ENCODE measurements at regions not wholly inside any gene's neighbourhood (a gene's known extent, or its start where the extent isn't known, plus 50 kb on each side); places are given as distances from the start of the nearest gene placed in this dataset.

DNA sequence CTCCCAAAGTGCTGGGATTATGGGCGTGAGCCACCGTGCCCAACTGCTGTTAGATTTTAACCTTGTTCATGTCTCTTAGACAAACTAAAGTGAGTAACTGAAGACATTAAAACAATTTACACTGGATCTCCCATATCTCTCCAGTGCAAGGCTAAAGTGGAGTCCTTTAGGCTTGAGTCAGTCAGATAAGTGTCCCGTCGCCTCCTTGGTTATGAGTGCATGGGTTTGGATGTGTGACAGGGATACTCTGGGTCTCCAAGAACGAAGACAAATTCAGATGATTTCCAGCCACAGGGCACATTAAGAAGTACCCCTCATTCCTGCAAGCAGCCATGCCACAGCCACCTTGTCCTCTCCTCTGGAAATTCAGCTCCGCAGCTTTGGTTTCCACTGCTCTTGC lies 66.1 kb upstream of the PDZD8 start:
- TF ChIP-seq, protein P1, sequence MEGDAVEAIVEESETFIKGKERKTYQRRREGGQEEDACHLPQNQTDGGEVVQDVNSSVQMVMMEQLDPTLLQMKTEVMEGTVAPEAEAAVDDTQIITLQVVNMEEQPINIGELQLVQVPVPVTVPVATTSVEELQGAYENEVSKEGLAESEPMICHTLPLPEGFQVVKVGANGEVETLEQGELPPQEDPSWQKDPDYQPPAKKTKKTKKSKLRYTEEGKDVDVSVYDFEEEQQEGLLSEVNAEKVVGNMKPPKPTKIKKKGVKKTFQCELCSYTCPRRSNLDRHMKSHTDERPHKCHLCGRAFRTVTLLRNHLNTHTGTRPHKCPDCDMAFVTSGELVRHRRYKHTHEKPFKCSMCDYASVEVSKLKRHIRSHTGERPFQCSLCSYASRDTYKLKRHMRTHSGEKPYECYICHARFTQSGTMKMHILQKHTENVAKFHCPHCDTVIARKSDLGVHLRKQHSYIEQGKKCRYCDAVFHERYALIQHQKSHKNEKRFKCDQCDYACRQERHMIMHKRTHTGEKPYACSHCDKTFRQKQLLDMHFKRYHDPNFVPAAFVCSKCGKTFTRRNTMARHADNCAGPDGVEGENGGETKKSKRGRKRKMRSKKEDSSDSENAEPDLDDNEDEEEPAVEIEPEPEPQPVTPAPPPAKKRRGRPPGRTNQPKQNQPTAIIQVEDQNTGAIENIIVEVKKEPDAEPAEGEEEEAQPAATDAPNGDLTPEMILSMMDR (IDR thresholded peaks at IDR 0.05) = no peak
- TF ChIP-seq POLR2AphosphoS5 (IDR thresholded peaks at IDR 0.05; ENCODE audit: insufficient read depth in 1 of 2, low read depth in 1 of 2) (no peak), POLR2A (IDR thresholded peaks at IDR 0.05) (no peak)
